Epithelial cell of proximal tubule (primary cell): ENCODE measurements at regions not wholly inside any gene's neighbourhood (a gene's known extent, or its start where the extent isn't known, plus 50 kb on each side); places are given as distances from the start of the nearest gene placed in this dataset.

Experiments
- DNase-seq: peaks from one replicate; pipeline ENCODE4 v3.0.0-alpha.2; 2011; ENCODE audit warnings: low read depth
- H3K4me3 ChIP-seq: 2 replicates; pipeline ENCODE4 v1.5.1; 2011; ENCODE audit warnings: low read depth, mild to moderate bottlenecking, low read length
- TF ChIP-seq, protein P1 (sequence below): conservative IDR thresholded peaks from 2 replicates; pipeline ENCODE4 v1.5.1; 2012; ENCODE audit warnings: low read depth, mild to moderate bottlenecking, low read length

DNA sequence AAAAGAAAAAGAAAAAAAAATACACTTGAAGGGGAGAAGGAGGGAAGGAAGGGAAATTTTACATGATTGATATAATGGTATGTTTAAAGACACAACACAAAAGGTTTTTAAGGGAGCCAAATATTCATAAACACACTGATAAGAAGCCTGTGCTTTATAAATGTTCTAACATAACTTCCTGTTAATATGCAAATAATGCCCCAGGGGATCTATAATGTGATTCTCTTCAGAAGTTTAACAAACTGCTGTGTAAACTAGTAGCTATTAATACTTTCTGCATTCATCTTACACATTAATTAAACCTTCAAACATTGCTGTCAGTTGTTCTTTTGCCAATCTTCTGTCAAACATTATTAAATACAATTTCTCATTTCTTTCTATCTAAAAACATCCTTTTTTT is 231.6 kb downstream of the TJP1 start:
- no peak overlapping the region for H3K4me3 ChIP-seq
- no peak for DNase-seq
- TF ChIP-seq, protein P1, sequence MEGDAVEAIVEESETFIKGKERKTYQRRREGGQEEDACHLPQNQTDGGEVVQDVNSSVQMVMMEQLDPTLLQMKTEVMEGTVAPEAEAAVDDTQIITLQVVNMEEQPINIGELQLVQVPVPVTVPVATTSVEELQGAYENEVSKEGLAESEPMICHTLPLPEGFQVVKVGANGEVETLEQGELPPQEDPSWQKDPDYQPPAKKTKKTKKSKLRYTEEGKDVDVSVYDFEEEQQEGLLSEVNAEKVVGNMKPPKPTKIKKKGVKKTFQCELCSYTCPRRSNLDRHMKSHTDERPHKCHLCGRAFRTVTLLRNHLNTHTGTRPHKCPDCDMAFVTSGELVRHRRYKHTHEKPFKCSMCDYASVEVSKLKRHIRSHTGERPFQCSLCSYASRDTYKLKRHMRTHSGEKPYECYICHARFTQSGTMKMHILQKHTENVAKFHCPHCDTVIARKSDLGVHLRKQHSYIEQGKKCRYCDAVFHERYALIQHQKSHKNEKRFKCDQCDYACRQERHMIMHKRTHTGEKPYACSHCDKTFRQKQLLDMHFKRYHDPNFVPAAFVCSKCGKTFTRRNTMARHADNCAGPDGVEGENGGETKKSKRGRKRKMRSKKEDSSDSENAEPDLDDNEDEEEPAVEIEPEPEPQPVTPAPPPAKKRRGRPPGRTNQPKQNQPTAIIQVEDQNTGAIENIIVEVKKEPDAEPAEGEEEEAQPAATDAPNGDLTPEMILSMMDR = no peak

DNA sequence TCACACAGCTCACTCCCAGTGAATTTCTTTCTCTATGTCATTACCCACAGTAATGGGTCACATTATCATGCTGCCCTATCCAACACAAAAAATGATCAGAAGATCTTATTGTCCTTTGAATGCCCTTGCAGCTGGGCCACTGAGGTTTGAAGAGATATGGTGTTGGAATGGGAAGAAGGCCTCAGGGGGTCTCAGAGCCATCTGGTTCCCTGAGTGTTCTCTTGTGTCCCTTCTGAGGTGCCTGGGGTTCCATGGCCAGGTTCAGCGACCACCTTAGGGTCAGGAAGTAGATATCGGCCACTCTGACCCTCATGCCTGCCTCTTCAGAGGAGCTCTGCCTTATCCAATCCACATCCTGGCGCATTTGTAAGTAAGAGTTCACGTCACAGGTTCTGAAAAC is 232.3 kb downstream of the TJP1 start:
- TF ChIP-seq, protein P1 = no peak
- no peak for DNase-seq
- H3K4me3 ChIP-seq = no peak overlapping the region

DNA sequence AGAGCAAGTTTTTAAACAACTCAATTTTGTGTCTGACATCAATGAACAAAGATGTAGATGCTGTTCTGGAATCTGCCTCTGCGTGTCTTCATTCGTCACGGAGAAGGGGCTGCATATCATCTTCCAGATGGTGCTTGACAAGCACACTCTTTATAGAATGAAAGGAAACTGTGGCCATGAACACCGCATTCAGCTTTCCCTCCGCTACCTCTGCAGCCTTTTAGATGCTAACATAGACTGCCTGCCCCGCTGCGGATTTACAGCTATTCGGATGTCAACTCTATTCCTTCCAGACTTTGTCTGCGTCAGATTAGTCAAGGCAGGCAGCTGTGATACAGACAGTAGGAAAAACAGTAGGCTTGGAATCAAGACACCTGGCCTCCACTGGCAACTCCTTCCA is 232.9 kb downstream of the TJP1 start:
- TF ChIP-seq, protein P1 = no peak
- no peak overlapping the region for H3K4me3 ChIP-seq
- no peak for DNase-seq

DNA sequence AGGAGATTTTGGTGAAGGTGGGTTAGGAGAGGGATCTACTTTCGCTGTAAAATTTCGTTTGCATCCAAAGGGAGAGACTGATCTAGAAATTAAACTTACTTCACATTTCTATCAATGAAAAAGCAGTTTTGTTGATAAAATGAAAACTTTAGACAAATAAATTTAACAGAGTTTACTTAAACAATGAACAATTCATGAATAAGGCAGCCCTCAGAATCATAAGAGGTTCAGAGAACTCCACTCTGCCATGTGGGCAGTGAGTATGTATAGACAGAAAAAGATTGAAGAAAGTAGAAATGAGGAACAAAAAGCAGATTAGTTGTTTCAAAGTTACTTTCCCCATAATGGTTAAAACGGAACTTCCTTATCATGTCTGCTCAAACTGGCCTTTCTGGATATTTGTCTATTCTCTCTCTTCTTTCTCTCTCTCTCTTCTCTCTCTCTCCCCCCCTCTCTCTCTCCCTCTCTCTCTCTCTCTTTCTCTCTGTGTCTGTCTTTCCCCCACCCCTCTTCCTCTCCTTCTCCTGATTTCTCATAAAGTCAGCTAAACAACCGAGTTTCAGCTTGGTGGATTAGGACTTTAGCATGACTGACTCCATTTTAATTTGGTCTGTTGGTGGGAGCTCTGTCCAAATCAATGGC is 248.9 kb downstream of the TJP1 start:
- DNase-seq = no peak
- TF ChIP-seq, protein P1 = no peak
- no peak overlapping the region for H3K4me3 ChIP-seq

DNA sequence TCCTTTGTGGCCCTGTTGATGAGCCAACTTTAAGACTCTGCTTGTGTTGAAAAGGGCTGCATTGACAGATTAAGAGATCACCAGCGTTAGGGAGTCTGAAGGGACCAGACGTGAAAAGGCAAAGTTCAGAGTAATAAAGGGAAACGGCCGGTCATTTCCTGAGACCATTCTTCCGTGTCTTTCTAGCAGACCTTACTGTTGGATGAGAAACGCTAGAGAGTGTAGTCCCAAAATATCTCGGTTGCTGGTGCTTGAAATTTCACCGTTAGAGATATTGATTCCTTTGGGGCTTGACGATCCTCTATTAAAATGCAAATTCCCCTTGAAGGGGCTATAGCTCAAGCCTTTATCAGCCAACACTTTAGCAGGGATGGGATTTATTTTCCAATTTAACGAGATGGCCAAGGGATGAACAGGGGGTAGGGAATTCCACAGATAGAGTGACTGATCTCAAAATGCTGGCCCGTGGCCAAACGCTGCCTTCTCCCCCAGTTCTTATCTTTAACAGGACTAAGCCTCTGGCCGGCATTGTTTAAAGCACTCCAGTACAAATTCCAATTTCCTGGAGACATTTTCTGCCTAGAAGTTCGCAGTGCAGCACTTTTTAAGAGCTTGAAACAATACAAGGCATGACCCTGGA is 250.4 kb downstream of the TJP1 start:
- peak overlapping the region; percentile 55 for H3K4me3 ChIP-seq
- TF ChIP-seq, protein P1 = no peak
- DNase-seq = no peak

DNA sequence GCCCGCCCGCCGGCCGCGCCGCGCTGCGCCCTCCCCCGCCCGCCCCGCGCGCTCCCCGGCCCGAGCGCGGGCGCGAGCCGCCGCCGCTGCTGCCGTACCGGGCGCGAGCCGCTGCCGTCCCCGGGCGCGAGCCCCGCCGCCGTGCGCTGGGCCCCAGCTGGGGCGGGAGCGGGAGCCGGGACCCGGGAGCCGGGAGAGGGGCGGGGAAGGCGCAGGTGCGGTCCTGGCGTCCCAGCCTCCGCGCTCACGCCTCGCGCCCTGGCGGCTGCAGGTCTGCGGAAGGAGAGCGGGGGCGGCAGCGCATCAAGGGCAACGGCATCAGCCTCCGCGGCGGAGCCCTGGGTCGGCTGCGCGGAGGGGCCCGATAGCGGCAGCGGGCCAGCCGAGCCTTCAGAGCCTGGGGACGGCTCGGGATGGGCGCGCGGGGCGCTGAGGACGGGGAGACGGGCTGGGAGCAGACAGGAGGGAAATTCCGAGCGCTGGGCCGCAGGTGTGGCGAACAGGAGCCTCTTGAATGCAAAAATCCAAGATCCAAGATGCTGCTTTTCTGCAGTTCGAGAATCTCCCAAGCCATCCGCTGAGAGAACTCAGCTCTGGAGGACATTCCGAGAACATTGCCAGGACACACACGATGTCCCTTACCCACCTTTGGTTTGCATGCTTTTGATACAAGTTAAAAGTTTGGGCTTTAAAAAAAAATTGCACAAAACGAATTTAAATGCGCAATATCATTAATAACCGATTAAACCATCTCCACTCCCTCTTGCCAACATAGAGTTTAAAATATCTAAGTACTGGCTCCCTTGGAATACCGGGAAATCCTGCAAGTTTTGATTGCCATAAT is 251.1 kb downstream of the TJP1 start:
- H3K4me3 ChIP-seq = peak overlapping the region; percentile 55
- DNase-seq = no peak
- TF ChIP-seq, protein P1 = no peak
